ENCODE measurements at regions not wholly inside any gene's neighbourhood (a gene's known extent, or its start where the extent isn't known, plus 50 kb on each side); places are given as distances from the start of the nearest gene placed in this dataset.

GRCh38 chr4:63556332-63556731 is 852.9 kb downstream of the TECRL start:
- Histone ChIP-seq H2AK5ac (ENCODE audit: insufficient read length, low read length) (no peak overlapping the region), H3K23me2 (ENCODE audit: insufficient read length, low read depth, low read length, poor library complexity, severe bottlenecking) (no peaks in the 10 kb centered on the region), H3K79me2 (ENCODE audit: insufficient read depth, low read length) (no peaks in the 10 kb centered on the region), H3K4me1 (ENCODE audit: insufficient read depth, low read length) (no peaks in the 10 kb centered on the region), H2BK20ac (ENCODE audit: low read depth, low read length, poor library complexity, severe bottlenecking) (no peak overlapping the region), H2BK12ac (ENCODE audit: insufficient read length, low read depth, low read length) (no peak overlapping the region), H3K23ac (ENCODE audit: insufficient read length, low read depth, low read length) (no peak overlapping the region), H3K79me1 (ENCODE audit: insufficient read depth, low read depth, low read length, poor library complexity, severe bottlenecking) (no peaks in the 10 kb centered on the region), H2BK120ac (ENCODE audit: low read depth, low read length, poor library complexity, severe bottlenecking) (no peak overlapping the region), H3K18ac (ENCODE audit: insufficient read length, low read depth, low read length) (no peak overlapping the region), H4K20me1 (ENCODE audit: control insufficient read depth, insufficient read depth, insufficient read length) (no peaks in the 10 kb centered on the region), H2AFZ (ENCODE audit: low read length) (no peak overlapping the region), H2BK15ac (ENCODE audit: low read depth, low read length) (no peak overlapping the region), H3K14ac (ENCODE audit: insufficient read depth, low read length) (no peak overlapping the region), H3K4me2 (ENCODE audit: insufficient read depth, insufficient read length, low read length) (no peak overlapping the region), H3K27ac (ENCODE audit: insufficient read length, low read depth, low read length) (no peak overlapping the region), H2BK5ac (ENCODE audit: insufficient read length, low read length) (no peak overlapping the region), H4K5ac (ENCODE audit: insufficient read length, low read depth, low read length) (no peak overlapping the region), H3K27me3 (ENCODE audit: insufficient read depth, low read length) (no peaks in the 10 kb centered on the region), H3K4ac (ENCODE audit: low read depth, low read length) (no peak overlapping the region), H3K9me3 (ENCODE audit: control insufficient read depth, low read depth, low read length) (no peaks in the 10 kb centered on the region), H4K91ac (ENCODE audit: insufficient read length, low read depth, low read length) (no peak overlapping the region), H4K8ac (replicated peaks; ENCODE audit: insufficient read length, low read depth, low read length) (no peak overlapping the region), H3T11ph (ENCODE audit: low read length) (no peak overlapping the region), H3K56ac (ENCODE audit: insufficient read length, low read depth, low read length) (no peak overlapping the region), H3K9ac (ENCODE audit: extremely low read depth, insufficient read length, low read length) (no peak overlapping the region)
- Mint-ChIP-seq H3K36me3 (ENCODE audit: insufficient read depth in 1 of 3, low read depth in 3 of 3) (peaks cover 0 to 4% (median 0%) of the 10 kb centered on the region in 3 experiments; a peak in 2 of 7 replicates), H3K27me3 (ENCODE audit: low read depth) (no peaks in the 10 kb centered on the region; the same call in 1 of the 2 replicates), H3K4me1 (no peaks in the 10 kb centered on the region), H3K27ac (no peak overlapping the region), H3K9me3 (peaks cover 6 to 10% of the 10 kb centered on the region in 2 experiments; a peak in 3 of 5 replicates), H3K4me3 (no peak overlapping the region)
- WGBS (ENCODE audit: extremely low coverage, insufficient read length, low lambda C conversion rate), result no CpG with 5 or more reads among the region's 4 CpGs
- peak; percentile 70 for TF ChIP-seq CTCF (conservative IDR thresholded peaks at IDR 0.05)
- peak; percentile 45 for DNase-seq

Data from H9 (cell line).